ENCODE measurements at regions not wholly inside any gene's neighbourhood (a gene's known extent, or its start where the extent isn't known, plus 50 kb on each side); places are given as distances from the start of the nearest gene placed in this dataset.

DNA sequence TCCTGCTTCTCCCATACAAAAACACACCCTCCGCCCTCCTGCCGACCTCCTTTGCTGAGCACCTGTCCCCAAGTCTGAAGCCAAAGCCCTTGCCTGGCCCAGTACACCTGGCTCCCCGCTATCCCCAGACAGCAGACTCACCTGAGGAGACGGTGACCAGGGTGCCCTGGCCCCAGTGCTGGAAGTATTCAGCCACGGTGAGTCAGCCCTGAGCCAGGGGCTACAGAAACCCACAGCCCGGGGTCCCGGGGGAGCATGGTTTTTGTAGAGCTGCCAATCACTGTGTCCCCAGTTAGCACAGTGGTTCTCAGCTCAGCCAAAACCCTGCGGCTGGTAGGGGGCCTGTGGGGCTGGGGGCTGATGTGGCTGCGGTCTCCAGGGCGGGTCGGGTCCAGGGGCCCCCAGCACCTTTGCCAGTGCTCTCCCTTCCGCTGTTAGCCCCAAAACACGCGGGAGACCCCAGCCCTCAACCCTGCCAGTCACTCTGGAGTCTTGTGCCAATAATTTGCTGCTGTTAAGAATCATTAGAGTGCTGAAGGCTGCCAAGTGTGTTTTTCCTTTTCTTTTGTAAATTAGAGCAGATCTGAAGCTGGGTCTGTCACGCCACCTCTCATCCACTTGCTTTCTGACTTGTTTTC is 339.0 kb downstream of the TMEM121 start:
- no peaks in the 10 kb centered on the region for H3K9me3 ChIP-seq
- intact Hi-C loops (cut with DNase I, micrococcal nuclease) = no loop called here

DNA sequence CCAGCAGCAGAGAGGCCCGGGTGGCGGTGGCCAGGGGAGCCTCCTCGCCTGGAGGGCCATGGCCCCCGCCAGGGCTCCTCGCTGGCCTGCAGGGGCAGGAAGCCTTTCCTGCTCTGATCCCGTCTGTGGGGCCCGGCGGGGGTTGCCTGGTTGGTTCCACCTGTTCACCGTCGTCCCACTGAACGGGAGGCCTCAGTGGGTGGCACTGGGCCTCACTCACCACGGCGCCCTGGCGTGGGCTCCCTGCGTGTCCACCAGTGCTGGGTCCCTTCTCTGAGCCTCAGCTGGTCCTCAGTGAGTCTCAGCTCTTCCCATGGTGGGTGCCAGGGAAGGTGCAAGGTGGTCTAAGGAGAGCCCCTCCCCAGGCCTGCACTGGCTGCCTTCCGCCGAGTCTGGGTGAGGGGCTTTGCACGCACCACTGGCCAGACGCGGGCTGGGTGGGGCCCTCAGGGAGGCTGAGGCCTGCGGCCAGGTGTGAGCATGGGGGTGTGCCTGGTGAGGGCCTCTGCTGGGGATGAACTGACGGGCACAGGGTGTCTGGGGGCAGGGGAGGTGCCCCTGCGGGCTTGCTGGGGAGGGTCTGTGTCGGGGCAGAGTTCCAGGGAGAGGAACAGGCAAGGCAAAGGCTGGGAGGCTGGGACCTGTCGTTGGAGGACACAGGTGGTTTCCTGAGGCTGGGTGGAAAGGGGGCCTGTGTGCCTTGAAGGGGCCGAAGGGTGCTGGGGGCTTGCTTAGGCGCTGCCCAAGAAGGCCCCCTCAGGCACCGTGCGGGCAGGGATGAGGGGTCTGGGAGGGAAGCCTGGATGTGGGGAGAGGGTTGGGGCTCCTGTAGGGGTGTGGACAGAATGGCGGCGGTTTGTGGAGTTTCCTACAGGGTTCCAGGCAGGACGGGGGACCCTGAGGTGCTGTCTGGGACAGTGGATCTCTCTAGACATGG is 339.8 kb downstream of the TMEM121 start:
- intact Hi-C loops (cut with DNase I, micrococcal nuclease) = no loop called here
- no peaks in the 10 kb centered on the region for H3K36me3 ChIP-seq (ENCODE audit: low read depth)
- DNase-seq (peak in 2 of 3 donors; percentile 16 to 42), ATAC-seq (no peak)
- H3K4me3 ChIP-seq = no peak overlapping the region
- TF ChIP-seq, protein P1, sequence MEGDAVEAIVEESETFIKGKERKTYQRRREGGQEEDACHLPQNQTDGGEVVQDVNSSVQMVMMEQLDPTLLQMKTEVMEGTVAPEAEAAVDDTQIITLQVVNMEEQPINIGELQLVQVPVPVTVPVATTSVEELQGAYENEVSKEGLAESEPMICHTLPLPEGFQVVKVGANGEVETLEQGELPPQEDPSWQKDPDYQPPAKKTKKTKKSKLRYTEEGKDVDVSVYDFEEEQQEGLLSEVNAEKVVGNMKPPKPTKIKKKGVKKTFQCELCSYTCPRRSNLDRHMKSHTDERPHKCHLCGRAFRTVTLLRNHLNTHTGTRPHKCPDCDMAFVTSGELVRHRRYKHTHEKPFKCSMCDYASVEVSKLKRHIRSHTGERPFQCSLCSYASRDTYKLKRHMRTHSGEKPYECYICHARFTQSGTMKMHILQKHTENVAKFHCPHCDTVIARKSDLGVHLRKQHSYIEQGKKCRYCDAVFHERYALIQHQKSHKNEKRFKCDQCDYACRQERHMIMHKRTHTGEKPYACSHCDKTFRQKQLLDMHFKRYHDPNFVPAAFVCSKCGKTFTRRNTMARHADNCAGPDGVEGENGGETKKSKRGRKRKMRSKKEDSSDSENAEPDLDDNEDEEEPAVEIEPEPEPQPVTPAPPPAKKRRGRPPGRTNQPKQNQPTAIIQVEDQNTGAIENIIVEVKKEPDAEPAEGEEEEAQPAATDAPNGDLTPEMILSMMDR (IDR thresholded peaks at IDR 0.05) = no peak
- H3K9me3 ChIP-seq = no peaks in the 10 kb centered on the region
- H3K4me1 ChIP-seq (ENCODE audit: low read depth) = no peaks in the 10 kb centered on the region

More for the DNA sequence above, 339.0 kb downstream of the TMEM121 start:
- Histone ChIP-seq H3K4me3 (no peak overlapping the region), H3K4me1 (ENCODE audit: low read depth) (no peaks in the 10 kb centered on the region), H3K36me3 (ENCODE audit: low read depth) (no peaks in the 10 kb centered on the region)
- TF ChIP-seq, protein P1 (IDR thresholded peaks at IDR 0.05) = no peak
- peak in 1 of 3 donors; percentile 16 for DNase-seq
- ATAC-seq = no peak

DNA sequence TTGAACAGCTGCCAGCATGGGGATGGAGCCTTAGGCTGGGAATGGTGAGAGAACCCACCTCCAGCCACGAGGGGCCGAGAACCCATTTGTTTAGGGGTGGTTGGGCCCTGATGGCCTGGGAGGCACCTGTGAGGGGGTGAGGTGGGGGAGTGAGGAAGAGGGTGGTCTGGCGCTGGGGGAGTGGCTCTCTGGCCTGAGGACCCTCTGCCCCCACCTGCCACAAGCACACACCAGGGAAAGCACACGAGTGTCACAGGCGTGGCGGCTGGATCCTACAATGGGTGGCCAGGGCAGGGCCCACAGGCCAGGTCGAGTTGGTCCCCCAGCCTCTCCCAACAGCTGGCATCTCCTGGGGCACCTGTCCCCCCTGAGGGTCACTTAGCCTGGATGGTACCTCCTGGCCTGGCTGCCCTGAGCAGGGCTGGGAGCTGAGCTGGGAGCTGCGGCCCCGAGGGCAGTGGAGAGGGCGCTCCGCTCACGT is 340.5 kb downstream of the TMEM121 start:
- intact Hi-C loops (cut with DNase I, micrococcal nuclease) = no loop called here
- DNase-seq (no peak), ATAC-seq (no peak)
- Histone ChIP-seq H3K9me3 (no peaks in the 10 kb centered on the region), H3K36me3 (ENCODE audit: low read depth) (no peaks in the 10 kb centered on the region), H3K4me1 (ENCODE audit: low read depth) (no peaks in the 10 kb centered on the region), H3K4me3 (no peak overlapping the region)
- TF ChIP-seq, protein P1 (IDR thresholded peaks at IDR 0.05) = no peak

DNA sequence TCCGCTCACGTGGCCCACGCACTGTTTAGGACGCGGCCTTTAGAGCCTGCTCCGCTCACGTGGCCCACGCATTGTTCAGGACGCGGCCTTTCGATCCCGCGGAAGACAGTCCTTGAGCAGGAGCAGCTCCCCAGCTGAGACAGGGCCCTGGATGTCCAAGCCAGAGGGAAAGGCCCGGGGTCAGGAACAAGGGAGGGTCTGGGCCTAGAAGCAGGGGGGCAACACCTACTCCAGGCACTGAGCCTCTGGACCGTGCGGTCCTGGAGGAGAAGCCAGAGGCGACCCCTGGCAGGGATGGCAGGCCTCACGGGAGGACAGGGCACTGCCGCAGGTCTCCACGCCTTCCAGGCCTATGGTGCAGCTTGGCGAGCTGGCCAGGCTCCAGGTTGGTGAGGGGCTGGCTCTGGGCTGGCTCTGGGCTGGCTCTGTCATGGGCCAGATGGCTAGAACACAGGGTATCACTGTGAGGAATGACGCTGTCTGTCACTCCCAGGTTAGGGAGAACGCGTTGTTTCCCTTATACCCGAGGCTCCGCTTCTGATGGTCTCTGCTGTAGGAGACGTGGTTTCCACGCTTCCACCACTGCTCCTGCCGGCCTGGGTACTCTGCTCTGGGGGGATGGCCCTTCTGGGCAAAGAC is 341.7 kb downstream of the TMEM121 start:
- TF ChIP-seq, protein P1 (IDR thresholded peaks at IDR 0.05) = no peak
- Histone ChIP-seq H3K9me3 (no peaks in the 10 kb centered on the region), H3K36me3 (ENCODE audit: low read depth) (no peaks in the 10 kb centered on the region), H3K4me3 (no peak overlapping the region), H3K4me1 (ENCODE audit: low read depth) (no peaks in the 10 kb centered on the region)
- ATAC-seq (no peak), DNase-seq (peak in 1 of 3 donors; percentile 40)
- intact Hi-C loops (cut with DNase I, micrococcal nuclease) = no loop called here

DNA sequence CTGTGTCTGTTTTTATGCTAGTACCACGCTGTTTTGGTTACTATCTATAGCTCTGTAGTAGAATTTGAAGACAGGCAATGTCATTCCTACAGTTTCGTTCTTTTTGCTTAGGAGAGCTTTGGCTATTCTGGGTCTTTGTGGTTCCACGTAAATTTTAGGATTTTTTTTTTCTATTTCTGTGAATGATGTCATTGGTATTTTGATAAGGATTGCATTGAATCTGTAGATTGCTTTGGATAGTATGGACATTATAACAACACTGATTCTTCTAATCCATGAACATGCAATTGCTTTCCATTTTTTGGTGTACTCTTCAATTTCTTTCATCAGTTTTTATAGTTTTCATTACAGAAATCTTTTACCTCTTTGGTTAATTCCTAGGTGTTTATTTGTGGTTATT is 345.2 kb downstream of the TMEM121 start:
- intact Hi-C loops (cut with DNase I, micrococcal nuclease) = no loop called here
- no peak overlapping the region for H3K4me3 ChIP-seq

More for the DNA sequence above, 345.2 kb downstream of the TMEM121 start:
- TF ChIP-seq, protein P1 (IDR thresholded peaks at IDR 0.05) = no peak
- DNase-seq (no peak), ATAC-seq (no peak)
- no peaks in the 10 kb centered on the region for H3K9me3 ChIP-seq
- H3K36me3 ChIP-seq (ENCODE audit: low read depth) = no peaks in the 10 kb centered on the region
- no peaks in the 10 kb centered on the region for H3K4me1 ChIP-seq (ENCODE audit: low read depth)

Measured in mucosa of descending colon (tissue), 3 donors.